ENCODE measurements at regions not wholly inside any gene's neighbourhood (a gene's known extent, or its start where the extent isn't known, plus 50 kb on each side); places are given as distances from the start of the nearest gene placed in this dataset.

GRCh38 chr18:45381282-45381681 lies 234.0 kb upstream of the SLC14A2 start:
- TF ChIP-seq GATA2 (IDR thresholded peaks at IDR 0.05; ENCODE audit: low read depth, low read length): no peak
- no peak for TF ChIP-seq GATA3 (IDR thresholded peaks at IDR 0.05; ENCODE audit: low read depth, low read length)
